ENCODE measurements at regions not wholly inside any gene's neighbourhood (a gene's known extent, or its start where the extent isn't known, plus 50 kb on each side); places are given as distances from the start of the nearest gene placed in this dataset.

DNA sequence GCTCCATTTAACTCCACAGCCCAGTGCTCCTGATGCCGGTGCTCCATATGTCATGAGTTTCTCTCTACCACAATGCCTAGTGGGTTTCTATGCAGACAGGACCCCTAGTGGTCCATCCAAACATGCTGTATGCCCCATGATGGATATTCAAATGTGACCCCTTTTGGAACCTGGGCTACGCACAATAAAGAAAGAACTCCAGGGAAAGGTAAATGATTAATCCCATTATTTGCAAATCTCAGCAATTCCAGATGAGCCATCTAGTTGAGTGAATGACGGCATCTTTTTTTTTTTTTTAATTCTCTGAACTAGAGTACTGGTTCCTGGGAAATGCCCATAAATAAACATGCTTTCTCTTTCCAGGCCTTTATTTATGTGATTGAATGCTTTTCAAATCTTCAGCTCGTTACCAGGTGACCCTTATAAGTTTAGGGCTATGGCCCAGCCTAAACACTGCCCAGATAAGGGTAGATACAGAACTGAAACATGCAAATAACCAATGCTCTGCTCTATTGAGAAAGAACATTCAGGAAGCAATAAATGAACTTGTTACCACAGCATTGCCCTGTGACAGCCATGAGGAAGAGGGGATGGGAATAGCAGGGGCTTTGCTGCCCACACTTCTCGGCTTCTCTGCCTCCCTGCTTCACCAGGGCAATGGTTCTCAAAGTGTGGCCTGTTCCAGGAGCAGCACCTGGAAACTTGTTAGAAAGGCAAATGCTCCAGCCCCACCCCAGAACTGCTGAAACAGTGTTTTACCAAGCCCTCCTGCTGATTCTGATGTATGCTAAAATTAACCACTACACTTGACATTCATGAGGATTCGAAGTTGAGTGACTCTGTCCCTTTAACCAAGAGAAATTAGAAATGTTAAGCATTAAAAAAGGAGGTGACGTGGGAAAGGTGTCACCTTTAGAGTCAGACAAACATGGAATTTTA, 151.7 kb downstream of the SEC16B start:
- TF ChIP-seq, protein P1, sequence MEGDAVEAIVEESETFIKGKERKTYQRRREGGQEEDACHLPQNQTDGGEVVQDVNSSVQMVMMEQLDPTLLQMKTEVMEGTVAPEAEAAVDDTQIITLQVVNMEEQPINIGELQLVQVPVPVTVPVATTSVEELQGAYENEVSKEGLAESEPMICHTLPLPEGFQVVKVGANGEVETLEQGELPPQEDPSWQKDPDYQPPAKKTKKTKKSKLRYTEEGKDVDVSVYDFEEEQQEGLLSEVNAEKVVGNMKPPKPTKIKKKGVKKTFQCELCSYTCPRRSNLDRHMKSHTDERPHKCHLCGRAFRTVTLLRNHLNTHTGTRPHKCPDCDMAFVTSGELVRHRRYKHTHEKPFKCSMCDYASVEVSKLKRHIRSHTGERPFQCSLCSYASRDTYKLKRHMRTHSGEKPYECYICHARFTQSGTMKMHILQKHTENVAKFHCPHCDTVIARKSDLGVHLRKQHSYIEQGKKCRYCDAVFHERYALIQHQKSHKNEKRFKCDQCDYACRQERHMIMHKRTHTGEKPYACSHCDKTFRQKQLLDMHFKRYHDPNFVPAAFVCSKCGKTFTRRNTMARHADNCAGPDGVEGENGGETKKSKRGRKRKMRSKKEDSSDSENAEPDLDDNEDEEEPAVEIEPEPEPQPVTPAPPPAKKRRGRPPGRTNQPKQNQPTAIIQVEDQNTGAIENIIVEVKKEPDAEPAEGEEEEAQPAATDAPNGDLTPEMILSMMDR (IDR thresholded peaks at IDR 0.05) = no peak
- TF ChIP-seq POLR2A (IDR thresholded peaks at IDR 0.05) = no peak
